ENCODE measurements at regions not wholly inside any gene's neighbourhood (a gene's known extent, or its start where the extent isn't known, plus 50 kb on each side); places are given as distances from the start of the nearest gene placed in this dataset.

DNA sequence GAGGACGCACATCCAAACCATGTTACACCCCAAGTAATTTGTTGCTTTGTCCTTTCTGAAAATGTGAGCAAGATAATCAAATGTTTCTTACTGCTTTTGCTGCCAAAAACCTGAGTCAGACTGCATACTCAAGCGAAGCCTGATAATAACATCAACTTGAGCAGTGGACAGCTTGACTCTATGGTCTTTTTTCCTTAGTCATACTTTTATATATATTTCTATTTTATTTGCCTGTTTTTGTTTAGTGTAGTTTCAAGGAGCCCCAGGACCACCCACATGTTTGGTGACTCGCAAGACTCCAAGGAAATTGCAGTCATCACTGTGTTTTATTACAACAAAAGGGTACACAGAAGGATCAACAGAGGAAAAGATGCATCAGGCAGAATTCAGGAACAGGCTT lies 688.4 kb upstream of the PIK3C3 start:
- TF ChIP-seq, protein P1, sequence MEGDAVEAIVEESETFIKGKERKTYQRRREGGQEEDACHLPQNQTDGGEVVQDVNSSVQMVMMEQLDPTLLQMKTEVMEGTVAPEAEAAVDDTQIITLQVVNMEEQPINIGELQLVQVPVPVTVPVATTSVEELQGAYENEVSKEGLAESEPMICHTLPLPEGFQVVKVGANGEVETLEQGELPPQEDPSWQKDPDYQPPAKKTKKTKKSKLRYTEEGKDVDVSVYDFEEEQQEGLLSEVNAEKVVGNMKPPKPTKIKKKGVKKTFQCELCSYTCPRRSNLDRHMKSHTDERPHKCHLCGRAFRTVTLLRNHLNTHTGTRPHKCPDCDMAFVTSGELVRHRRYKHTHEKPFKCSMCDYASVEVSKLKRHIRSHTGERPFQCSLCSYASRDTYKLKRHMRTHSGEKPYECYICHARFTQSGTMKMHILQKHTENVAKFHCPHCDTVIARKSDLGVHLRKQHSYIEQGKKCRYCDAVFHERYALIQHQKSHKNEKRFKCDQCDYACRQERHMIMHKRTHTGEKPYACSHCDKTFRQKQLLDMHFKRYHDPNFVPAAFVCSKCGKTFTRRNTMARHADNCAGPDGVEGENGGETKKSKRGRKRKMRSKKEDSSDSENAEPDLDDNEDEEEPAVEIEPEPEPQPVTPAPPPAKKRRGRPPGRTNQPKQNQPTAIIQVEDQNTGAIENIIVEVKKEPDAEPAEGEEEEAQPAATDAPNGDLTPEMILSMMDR (IDR thresholded peaks at IDR 0.05): no peak
- no peak for TF ChIP-seq POLR2A (IDR thresholded peaks at IDR 0.05)
